ENCODE measurements at regions not wholly inside any gene's neighbourhood (a gene's known extent, or its start where the extent isn't known, plus 50 kb on each side); places are given as distances from the start of the nearest gene placed in this dataset.
"Not testable (repeated sequence)": the region's sequence is repeated elsewhere in the genome, so short reads cannot be mapped to it uniquely, and the experiment has no call there.

DNA sequence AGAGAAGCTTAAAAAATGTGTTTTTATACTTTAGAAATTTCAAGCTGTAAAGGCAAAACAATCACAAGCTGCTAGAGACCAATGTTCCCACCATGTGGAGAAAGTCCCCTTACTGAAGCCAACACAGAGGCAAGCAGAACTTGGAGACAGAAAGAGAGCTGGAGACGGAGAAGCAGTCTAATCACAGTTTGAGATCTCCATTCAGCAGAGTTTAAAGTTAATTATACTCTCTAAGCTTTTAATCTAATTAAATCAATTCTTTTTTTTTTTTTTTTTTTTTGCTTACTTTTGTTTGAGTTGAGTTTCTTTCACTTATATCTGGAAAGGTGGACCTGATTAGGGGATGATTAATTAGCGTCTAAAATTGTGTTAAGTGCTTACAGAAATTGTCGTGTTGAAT, 1534.3 kb downstream of the MAT2B start:
- no peak for DNase-seq

DNA sequence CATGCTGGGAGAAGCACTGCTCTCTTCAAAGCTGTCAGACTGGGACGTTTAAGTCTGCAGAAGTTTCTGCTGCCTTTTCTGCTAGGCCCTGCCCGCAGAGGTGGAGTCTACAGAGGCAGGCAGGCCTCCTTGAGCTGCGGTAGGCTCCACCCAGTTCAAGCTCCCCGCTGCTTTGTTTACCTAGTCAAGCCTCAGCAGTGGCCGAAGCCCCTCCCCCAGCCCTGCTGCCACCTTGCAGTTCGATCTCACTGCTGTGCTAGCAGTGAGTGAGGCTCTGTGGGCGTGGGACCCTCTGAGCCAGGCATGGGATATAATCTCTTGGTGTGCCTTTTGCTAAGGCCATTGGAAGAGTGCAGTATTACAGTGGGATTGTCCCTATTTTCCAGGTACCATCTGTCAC, 1540.5 kb downstream of the MAT2B start:
- not testable (repeated sequence) for DNase-seq

DNA sequence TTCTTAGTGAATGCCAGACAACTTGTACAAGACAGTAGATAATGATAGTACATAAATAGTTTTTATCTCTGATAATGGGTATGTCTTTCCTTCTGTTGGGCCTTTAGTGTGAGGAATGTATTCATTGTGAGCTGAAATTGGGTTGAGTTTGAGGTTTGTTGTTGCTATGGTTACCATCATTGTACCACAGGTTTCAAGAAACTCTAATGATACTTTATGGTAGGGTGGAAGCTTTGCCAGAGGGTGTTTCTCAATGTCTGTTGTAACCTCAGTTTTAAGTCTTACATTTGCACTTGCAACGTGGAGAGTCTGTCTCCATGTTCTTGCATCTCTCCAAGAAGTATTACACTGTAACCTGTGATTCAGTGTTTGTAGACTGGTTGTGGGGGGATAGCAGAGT, 1550.1 kb downstream of the MAT2B start:
- no peak for DNase-seq

DNA sequence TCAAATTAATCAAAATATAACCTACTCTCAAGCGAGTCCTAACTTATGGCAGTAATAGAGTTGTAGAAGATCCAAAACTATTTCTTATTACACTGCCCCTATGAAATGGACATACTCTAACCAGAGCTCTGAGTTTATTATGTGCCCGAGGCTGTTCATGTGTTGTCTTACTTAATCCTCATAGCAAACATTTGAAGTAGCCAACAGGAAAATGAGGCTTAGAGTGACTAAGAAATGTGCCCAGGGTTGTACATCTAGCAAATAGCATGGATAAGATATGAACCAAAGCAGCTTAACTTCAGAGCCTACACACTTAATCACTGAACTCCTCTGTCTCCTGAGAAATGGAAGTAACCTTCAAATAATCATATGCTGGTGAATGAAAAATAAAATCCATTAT, 1551.7 kb downstream of the MAT2B start:
- no peak for DNase-seq

- no peak for DNase-seq
These were observed 1561.4 kb downstream of the MAT2B start for GRCh38 chr5:165066751-165067385.

- no peak for DNase-seq
These were observed 1571.3 kb downstream of the MAT2B start for GRCh38 chr5:165076686-165077085.

DNA sequence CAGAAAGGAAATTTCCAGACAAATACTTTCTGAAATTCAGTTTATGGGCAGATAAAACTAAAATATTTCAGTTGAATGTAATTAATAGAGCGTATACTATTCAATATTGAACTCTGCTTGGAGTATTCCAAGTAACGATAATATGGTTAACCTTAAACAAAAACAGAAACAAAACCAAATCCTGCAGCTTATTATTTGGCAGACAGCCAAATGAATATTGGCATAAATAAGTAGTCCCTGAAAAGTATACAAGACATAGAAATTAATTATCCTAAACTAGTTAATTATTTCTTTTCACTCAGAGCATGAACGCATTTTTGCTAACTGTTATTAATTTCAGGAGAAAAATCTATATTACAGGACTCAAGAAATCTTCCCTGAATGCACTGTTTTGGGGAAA, 1574.0 kb downstream of the MAT2B start:
- no peak for DNase-seq

GRCh38 chr5:165083394-165083793, 1578.0 kb downstream of the MAT2B start:
- no peak for DNase-seq

DNA sequence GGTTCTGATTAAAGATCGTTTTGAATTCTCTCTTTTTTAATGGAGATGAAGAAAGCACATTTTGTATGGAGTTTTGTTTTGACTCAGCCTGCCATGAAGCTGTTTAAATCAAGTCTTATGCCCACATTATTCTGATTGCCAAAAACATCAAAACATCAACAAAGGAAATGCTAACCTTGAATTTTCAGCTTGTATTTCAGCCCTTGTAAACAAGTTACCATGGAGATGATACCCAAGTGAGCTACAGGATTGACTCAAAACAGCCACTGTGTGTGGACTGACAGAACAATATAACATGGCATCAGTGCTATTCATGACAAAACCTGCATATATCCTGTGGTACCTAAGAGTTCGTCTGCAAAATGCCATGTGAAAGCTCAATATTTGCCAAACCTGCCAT, 1581.0 kb downstream of the MAT2B start:
- DNase-seq = no peak

DNA sequence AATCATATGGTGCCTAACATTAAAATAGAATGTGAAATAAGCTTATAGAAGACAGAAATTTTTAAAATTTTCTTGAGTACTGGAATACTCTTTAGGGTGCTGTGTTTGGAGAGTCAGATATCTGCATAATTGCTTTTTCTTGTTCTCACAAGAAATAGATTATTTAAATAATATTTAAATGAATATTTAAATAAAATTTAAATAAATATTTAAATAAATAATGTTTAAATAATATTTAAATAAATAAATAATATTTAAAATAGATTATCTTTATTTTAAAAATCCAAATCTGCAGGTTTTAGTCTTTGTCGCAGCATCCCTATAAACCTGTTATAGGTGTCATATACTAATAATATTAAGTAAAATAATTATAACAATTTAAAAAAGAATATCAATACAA, 1589.4 kb downstream of the MAT2B start:
- DNase-seq = no peak

DNA sequence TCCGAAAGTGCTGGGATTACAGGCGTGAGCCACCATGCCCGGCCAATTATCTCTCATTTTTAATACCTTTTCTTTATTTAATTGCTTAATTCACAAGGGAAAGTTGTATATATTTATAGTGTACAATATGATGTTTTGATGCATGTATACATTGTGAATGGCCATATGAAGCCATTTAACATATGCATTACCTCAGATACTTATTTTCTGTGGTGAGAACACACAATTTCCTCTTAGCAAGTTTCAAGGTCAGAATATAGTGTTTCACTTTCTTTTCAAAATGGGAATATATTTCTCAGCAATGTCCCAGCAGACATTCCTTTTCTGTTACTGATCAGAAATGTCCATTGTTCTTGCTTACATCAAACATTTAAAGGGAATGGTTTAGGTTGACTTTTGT, 1596.3 kb downstream of the MAT2B start:
- DNase-seq = no peak

DNA sequence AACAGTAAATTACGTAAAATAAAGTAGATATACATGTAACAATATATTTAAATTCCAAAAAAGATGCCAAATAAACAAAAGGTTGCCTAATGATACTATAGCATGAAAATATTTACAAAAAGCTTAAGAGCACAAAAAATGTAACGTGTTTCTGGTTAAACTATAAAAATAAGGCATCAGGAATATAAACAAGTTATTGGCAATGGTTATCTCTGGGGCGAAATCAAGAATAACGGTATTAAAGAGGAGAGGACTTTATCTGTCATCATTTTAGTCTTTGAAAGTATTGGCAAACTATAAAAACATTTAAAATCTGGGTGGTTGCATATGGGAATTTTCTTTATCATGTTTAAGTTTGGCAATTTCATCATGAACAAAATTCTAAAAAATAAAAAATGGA, 1599.2 kb downstream of the MAT2B start:
- no peak for DNase-seq

DNA sequence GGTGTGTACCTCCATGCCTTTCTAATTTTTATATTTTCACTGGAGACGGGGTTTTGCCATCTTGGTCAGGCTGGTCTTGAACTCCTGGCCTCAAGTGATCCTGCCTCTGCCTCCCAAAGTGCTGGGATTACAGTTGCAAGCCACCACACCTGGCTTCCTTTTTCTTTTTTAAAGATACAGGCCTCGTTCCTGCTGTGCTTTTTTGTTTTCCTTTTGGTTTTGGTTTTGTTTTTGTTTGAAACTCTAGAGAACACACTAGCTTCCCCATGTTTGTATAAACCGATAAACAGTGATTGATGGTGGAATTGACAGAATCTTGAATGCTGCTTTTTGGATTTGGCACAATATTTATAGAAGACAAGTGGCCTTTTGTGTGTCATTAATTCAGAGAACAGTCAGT, 1603.4 kb downstream of the MAT2B start:
- no peak for DNase-seq

GRCh38 chr5:165119175-165119574, 1613.8 kb downstream of the MAT2B start:
- no peak for DNase-seq

DNA sequence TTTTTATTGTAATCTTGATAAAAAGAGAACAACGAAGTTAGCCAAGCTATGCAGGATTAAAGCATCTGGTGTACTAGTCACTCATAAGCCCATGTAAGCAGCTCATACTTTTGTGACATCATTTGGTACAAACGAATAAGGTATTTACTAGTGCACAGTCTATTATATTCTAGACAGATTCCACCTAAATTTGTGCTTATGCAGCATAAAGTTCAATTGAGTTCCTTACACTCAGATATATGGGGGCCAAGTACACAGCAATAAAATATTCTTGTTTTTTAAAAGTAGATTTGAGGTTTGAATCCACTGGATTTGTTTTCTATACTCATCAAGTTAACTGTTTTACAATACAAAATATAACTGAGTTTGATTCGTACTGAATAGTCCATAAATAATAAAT, 1621.2 kb downstream of the MAT2B start:
- no peak for DNase-seq

- DNase-seq = no peak
These were observed 1622.5 kb downstream of the MAT2B start for GRCh38 chr5:165127941-165128340.

GRCh38 chr5:165130656-165131055, 1625.2 kb downstream of the MAT2B start:
- DNase-seq = peak; percentile 28

- DNase-seq = no peak
These were observed 1628.7 kb downstream of the MAT2B start for GRCh38 chr5:165134155-165134554.

DNA sequence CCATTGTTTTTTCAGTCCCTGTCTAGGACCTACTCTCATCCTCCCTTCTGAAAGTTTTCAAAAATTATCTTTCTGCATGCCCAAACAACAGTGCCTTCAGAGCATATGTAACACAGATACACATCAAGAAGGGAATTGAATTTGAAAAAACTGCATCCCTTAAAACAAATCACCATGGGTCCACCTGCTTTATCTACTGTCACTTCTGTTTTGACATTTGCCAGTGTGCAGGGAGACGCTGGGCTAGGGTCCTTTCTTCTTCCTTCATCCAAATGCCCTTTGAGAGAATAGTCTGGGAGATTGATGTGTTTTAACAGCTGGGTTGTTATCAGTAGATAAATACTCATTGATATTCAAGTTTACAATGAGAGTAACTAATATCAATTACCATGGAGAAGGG, 1630.1 kb downstream of the MAT2B start:
- no peak for DNase-seq

DNA sequence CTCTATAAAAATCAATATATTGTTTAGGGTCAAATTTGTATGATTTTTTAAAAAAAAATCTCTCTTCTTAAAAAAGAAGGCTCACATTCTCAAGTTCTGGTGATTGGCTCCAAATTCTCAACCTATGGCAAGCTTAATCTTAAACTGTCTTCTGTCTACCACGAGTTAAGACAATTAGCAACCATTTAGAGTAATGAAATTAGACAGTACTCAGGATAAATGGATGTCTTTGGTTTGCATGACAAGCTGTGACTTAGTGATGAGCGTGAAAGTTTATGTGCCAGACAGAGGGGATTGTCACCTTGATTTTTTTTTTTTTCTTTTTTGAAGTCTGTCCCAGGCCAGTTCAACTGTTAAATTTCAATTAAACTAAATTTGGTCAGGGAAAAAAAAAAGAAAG, 1632.3 kb downstream of the MAT2B start:
- no peak for DNase-seq

DNA sequence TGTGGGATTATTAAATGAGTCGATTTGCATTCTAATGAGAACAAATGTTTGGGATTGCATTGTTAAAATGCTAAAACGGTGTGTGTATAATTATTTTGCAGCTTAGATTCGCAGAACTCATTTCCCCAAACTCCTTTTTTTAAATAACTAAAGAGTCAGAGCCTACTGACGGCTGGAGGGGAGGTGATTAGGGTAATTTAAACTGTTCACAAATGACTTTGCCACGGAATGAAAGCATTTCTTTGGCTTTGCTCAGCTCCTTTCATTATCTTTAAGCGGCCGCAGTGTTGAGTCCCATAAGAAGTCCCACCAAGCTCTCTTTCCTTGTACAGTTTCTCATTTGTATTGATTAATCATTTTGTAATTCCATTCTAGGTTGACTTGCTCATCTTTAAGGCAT, 1632.8 kb downstream of the MAT2B start:
- peak; percentile 4 for DNase-seq

DNA sequence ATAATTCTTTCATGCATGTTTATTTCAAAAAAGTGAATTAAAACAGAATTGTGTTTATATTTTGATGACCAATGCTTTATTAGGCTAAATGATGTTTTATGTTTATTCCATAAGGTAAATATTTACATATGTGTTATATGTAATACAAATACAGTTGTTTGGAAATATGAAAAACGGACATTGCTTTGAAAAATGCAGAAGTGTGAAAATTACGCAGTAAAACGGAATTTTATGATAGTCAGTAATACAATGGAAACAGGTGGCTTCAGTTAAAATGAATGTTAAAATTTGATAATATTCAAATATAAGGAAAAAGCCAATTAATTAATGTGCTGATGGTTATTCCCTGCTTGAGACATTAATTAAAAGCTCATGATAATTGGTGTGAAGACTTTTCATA, 1633.8 kb downstream of the MAT2B start:
- DNase-seq = no peak

DNA sequence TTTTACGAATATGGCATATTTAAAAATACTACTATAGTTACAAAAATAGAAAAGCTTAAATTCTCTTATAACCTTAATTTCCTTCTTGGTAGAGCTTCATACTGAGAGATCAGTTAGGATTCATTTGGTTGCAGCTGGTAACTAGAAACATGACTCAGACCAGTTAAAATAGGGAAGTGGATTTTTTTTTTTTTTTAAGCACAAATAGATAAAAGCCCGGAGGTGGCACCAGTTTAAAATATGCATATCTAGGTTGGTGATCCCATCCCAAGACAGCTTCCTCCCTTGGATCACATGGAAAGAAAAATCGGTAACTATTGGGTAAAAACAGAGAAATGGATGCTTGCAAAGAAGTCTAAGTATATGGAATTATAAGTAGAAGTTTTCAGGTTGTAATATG, 1634.3 kb downstream of the MAT2B start:
- DNase-seq = no peak

DNA sequence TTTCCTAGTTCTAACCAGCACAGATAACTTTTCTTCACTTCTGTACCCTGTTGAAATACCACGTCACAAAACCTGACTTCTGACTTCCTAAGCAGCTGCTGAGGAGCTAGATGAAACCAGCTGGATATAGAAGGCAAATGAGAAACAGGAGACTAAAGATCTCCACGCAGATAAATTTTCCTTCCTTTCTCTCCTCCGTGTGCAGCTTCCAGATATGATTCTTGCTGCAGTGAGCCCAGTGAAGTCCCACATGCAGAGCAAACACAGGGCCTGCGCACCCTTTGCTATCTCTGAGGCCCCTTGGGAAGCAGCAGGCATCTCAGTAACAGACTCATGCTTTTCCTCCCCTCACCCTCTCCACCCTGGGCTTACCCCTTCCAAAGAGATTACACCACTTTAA, 1638.3 kb downstream of the MAT2B start:
- no peak for DNase-seq

GRCh38 chr5:165149431-165149830, 1644.0 kb downstream of the MAT2B start:
- DNase-seq = no peak

- DNase-seq = no peak
These were observed 1646.6 kb downstream of the MAT2B start for GRCh38 chr5:165152058-165152457.

Measured in fibroblast of skin of right biceps (primary cell).